Activated T-helper 17 cell treated with anti-CD3 and anti-CD28 coated beads, Interleukin-2, amount 50 U/mL, for 72 hours (primary cell): ENCODE measurements at regions not wholly inside any gene's neighbourhood (a gene's known extent, or its start where the extent isn't known, plus 50 kb on each side); places are given as distances from the start of the nearest gene placed in this dataset.
"Not testable (repeated sequence)": the region's sequence is repeated elsewhere in the genome, so short reads cannot be mapped to it uniquely, and the experiment has no call there.

Source experiments
- ATAC-seq: fragments of 150-1000 bp; cut with Tn5 transposase; replicated peaks from 2 replicates; pipeline ENCODE4 v1.10.0; 2021; ENCODE audit warnings: mild to moderate bottlenecking, moderate library complexity
- H3K27ac Mint-ChIP-seq: one replicate; pipeline ENCODE4 v1.8.0; 2022; ENCODE audit warnings: mixed read lengths
- H3K27me3 Mint-ChIP-seq: one replicate; pipeline ENCODE4 v1.8.0; 2022; ENCODE audit warnings: mixed read lengths
- H3K36me3 Mint-ChIP-seq: one replicate; pipeline ENCODE4 v1.8.0; 2022; ENCODE audit warnings: low read depth, mild to moderate bottlenecking, mixed read lengths
- H3K4me1 Mint-ChIP-seq: one replicate; pipeline ENCODE4 v1.8.0; 2022; ENCODE audit warnings: mixed read lengths
- H3K4me3 Mint-ChIP-seq: one replicate; pipeline ENCODE4 v1.8.0; 2022; ENCODE audit warnings: mild to moderate bottlenecking, mixed read lengths
- H3K9me3 Mint-ChIP-seq: one replicate; pipeline ENCODE4 v1.8.0; 2022; ENCODE audit warnings: mixed read lengths

DNA sequence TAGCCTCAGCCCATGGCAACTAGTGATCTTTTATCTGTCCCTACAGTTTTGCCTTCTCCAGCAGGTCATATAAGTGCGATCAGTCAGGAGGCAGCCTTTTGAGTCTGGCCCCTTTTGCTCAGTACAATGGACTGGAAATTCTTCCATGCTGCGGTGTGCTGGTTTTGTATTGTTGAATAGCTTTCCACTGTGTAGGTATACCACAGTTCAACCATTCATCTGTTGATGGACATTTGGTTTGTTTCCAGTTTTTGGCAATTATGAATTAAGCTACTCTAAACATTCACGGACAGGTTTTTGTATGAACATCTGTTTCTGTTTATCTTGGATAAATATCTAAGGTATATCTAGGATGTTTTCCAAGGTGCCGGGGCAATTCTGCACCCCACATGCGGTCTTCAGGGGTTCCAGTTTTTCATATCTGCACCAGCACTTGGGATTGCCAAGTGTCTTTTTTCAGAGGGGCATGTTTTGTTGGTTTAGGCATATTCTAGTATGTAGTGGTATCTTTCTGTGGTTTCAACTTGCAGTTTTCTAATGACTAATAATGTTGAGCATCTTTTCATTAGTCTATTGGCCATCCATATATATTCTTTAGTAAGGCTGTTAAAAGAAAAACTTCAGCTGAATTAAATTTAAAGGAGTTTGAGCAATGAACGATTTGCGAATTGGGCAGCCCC is 141.0 kb downstream of the TFAP2C start:
- Mint-ChIP-seq H3K9me3 (peaks cover under 1% of the 10 kb centered on the region), H3K27ac (no peak overlapping the region), H3K27me3 (no peaks in the 10 kb centered on the region), H3K36me3 (no peaks in the 10 kb centered on the region), H3K4me1 (no peaks in the 10 kb centered on the region), H3K4me3 (no peak overlapping the region)
- no peak for ATAC-seq

DNA sequence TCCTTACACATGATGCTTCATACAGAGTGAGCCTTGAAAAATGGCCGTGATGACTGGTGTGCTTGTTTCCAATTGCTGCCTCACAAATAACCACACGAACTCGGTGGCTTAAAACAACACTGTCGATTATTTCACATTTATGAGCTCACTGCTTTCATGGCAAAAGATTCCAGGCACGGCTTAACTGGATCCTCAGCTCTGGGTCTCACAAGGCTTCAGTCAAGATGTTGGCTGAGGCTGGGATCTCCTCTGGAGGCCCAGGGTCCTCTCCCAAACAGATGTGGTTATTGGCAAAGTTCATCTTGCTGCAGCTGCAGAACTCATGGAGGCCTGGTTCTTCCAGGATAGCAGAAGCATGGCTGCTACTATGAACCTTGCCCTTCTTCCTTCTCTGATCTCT is 144.6 kb downstream of the TFAP2C start:
- no peaks in the 10 kb centered on the region for H3K36me3 Mint-ChIP-seq
- no peak overlapping the region for H3K4me3 Mint-ChIP-seq
- H3K9me3 Mint-ChIP-seq: peaks cover 4% of the 10 kb centered on the region
- no peaks in the 10 kb centered on the region for H3K4me1 Mint-ChIP-seq
- no peak for ATAC-seq
- peaks cover 1% of the 10 kb centered on the region for H3K27me3 Mint-ChIP-seq
- no peak overlapping the region for H3K27ac Mint-ChIP-seq

DNA sequence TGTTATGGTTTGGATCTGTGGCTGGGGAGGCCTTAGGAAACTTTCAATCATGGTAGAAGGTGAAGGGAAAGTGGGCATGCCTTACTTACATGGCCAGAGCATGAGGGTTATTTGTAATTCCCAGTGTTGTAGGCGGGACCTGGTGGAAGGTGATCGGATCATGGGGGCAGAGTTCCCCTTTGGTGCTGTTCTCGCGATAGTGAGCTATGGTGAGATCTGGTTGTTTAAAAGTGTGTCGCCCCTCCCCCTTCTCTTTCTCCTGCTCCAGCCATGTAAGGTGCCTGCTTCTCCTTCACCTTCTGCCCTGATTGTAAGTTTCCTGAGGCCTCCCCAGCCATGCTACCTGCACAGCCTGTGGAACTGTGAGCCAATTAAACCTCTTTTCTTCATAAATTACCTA is 145.8 kb downstream of the TFAP2C start:
- peaks cover 4% of the 10 kb centered on the region for H3K27me3 Mint-ChIP-seq
- no peak for ATAC-seq
- peaks cover 4% of the 10 kb centered on the region for H3K9me3 Mint-ChIP-seq
- no peaks in the 10 kb centered on the region for H3K36me3 Mint-ChIP-seq
- H3K4me1 Mint-ChIP-seq: no peaks in the 10 kb centered on the region
- no peak overlapping the region for H3K27ac Mint-ChIP-seq
- H3K4me3 Mint-ChIP-seq: no peak overlapping the region

DNA sequence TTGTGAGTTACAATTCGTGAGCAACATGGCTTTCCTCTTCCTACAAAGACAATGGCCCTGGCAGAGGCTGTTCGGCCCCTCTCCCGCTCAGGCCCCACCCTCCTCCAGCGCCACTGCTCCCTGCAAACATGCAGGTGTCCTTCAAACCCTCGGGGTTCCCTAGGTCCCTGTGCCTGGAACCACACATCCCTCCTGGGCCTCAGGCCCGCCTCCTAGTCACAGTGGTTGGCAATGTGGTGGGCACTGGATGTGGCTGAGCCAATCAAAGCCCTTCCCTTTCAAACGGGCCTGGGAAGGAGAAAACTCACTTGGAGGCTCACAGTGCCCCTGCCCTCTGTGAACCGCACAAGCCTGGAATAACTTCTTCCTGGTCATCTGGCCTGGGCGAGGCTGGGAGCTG is 147.2 kb downstream of the TFAP2C start:
- Mint-ChIP-seq H3K4me1 (no peaks in the 10 kb centered on the region), H3K27ac (no peak overlapping the region), H3K27me3 (peaks cover 8% of the 10 kb centered on the region), H3K36me3 (no peaks in the 10 kb centered on the region), H3K9me3 (peaks cover 4% of the 10 kb centered on the region), H3K4me3 (no peak overlapping the region)
- no peak for ATAC-seq

DNA sequence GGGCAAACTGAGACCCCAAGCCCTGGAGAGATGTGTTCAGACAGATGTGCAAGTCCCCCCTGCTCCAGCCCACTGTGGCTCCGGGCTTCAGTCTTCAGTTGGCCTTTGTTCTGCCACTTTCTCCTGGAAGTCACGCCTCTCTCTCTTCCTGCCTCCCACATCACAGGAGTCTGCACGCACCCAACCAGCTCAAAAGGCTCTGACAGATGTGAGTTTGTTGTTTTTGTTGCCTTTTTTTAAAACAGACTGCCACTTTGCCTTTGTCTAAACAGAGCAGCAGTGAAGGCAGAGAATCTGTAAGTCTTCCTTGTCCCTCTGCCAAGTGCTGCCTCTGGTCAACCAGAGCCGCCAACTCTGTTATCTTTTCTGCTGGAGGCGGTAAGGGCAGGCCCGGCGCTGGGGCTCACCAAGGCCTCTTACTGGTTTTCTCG is 149.7 kb downstream of the TFAP2C start:
- H3K4me3 Mint-ChIP-seq: no peak overlapping the region
- H3K4me1 Mint-ChIP-seq: no peaks in the 10 kb centered on the region
- ATAC-seq: no peak
- no peak overlapping the region for H3K27ac Mint-ChIP-seq
- H3K9me3 Mint-ChIP-seq: peaks cover 4% of the 10 kb centered on the region
- no peaks in the 10 kb centered on the region for H3K36me3 Mint-ChIP-seq
- H3K27me3 Mint-ChIP-seq: peaks cover 8% of the 10 kb centered on the region

DNA sequence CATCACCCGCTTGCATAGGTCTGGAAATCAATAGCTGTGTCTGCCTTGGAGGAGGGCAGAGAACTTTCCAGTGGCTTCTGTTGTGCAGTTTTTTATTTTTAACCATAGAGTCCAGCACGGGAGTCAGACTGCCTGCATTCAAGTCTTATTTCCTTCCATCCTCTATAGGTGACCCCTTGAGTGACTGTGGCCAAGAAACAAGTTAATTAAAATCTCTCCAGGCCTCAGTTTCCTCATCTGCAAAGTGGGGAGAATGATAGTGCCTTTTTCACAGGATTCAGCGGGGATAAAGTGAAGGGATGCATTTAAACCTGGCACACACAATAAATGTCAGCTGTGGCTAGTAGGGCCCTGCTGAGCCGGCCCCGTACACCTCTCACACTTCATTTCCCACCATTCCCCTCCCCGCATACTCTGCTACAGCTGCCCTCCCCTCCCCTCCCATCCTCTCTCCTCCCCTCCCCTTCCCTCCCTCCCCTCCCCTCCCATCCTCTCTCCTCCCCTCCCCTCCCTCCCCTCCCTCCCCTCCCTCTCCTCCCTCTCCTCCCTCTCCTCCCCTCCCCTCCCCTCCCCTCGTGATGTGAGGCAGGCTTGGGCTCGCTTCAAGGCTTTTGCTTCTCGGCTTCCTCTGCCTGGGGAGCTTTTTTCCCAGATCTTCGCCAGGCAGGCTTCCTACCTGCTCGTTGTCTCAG is 150.5 kb downstream of the TFAP2C start:
- Mint-ChIP-seq H3K9me3 (peaks cover 4% of the 10 kb centered on the region), H3K27ac (no peak overlapping the region), H3K36me3 (no peaks in the 10 kb centered on the region), H3K27me3 (peaks cover 8% of the 10 kb centered on the region), H3K4me3 (no peak overlapping the region), H3K4me1 (no peaks in the 10 kb centered on the region)
- ATAC-seq: no peak

DNA sequence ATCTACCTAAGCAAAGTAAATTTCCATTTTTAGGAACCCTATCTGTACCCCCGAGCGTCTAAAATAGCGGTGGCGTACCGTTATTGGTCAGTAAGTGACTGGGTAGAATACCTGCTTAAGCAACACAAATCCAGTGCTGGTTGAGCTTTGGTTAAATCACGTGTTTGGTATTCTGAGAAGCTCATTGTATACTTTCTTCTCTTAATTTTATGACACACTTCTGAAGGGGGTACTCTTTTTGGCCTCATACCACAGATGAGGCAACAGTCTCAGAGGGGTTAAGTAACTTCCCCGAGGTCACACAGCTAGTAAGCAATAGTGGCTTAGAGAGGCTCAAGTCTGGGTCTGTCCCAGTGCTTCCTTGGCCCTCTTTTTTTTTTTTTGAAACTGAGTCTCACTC is 151.2 kb downstream of the TFAP2C start:
- Mint-ChIP-seq H3K27me3 (peaks cover 8% of the 10 kb centered on the region), H3K9me3 (peaks cover 1% of the 10 kb centered on the region), H3K36me3 (no peaks in the 10 kb centered on the region), H3K4me1 (no peaks in the 10 kb centered on the region), H3K4me3 (no peak overlapping the region), H3K27ac (no peak overlapping the region)
- no peak for ATAC-seq

DNA sequence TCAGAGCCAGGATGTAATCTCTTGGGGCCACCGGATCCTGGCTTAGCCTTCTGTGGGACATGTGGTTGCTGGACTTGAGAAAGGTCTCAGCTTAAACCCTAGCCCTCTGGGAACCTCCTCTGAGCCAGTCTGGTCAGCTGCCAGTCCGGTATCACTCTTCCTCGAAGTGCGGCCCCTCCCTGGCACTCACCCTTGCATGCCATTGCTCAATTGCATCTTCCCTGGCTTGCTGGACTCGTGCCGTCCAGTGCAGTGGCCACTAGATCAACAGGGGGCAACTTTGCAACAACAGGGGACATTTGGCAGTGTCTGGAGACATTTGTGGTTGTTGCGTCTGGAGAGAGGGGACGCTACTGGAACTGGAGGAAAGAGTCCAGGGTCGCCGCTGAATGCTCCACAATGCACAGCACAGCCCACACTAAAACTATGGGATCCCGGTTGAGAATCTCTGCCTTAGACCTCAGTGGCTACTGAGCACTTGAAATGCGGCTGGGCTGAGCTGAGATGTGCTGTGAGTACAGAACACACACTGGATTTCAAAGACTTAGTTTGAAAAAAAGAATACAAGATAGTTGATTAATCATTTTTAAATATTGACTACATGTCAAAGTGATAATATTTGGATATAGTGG is 152.1 kb downstream of the TFAP2C start:
- no peaks in the 10 kb centered on the region for H3K9me3 Mint-ChIP-seq
- no peaks in the 10 kb centered on the region for H3K4me1 Mint-ChIP-seq
- ATAC-seq: no peak
- no peaks in the 10 kb centered on the region for H3K36me3 Mint-ChIP-seq
- no peak overlapping the region for H3K4me3 Mint-ChIP-seq
- H3K27ac Mint-ChIP-seq: no peak overlapping the region
- H3K27me3 Mint-ChIP-seq: peaks cover 8% of the 10 kb centered on the region

DNA sequence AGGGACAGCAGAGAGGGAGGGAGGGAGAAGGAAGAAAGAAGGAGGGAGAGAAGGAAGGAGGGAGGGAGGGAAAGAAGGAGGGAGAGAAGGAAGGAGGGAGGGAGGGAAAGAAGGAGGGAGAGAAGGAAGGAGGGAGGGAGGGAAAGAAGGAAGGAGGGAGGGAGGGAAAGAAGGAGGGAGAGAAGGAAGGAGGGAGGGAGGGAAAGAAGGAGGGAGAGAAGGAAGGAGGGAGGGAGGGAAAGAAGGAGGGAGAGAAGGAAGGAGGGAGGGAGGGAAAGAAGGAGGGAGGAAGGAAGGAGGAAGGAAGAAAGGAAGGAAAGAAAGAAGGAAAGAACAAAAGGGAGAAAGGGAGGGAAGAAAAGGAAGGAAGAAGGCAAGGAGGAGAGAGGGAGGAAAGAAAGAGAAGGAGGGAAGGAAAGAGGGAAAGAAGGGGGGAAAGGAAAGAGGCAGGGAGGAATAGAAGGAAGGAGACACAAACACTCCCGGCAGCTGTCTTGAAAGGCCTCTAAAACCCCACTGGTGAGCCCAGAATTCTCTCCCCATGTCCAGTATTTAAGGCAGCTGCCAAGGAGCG is 153.0 kb downstream of the TFAP2C start:
- H3K27ac Mint-ChIP-seq, H3K4me1 Mint-ChIP-seq, H3K27me3 Mint-ChIP-seq, ATAC-seq, H3K4me3 Mint-ChIP-seq, H3K9me3 Mint-ChIP-seq, H3K36me3 Mint-ChIP-seq: not testable (repeated sequence)

DNA sequence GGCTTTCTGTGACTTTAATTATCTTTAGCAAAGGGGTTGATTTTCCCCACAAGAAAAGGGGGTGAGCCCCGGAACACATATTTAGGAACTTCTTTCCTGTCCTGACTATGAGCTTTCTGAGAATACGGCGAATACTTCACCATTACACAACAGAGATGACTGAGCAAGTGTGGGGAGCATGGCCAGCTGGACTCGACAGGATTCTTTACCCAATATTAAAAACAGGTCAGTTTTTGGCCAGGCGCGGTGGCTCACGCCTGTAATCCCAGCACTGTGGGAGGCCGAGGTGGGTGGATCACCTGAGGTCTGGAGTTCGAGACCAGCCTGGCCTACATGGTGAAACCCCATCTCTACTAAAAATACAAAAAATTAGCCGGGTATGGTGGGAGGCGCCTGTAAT is 153.7 kb downstream of the TFAP2C start:
- not testable (repeated sequence) for H3K4me1 Mint-ChIP-seq, H3K27ac Mint-ChIP-seq, H3K27me3 Mint-ChIP-seq, H3K4me3 Mint-ChIP-seq, ATAC-seq, H3K36me3 Mint-ChIP-seq, H3K9me3 Mint-ChIP-seq

DNA sequence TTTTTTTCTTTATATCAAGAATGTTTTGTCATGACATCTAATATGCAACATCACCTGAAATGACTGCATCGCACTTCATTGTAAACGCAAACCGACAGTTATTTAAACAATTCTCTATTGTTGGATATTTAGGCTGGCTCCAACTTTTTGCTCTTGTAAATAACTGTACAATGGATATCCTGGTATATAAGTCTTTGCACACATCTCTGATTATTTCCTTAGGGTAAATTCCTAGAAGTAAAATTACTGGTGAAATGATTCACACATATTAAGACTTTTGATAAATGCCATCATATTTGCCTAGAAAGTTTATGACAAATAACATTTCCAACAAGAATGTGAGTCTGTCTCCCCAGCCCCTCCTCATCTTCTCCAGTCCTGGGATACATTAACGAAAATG is 154.7 kb downstream of the TFAP2C start:
- H3K27me3 Mint-ChIP-seq: peaks cover 6% of the 10 kb centered on the region
- no peaks in the 10 kb centered on the region for H3K36me3 Mint-ChIP-seq
- H3K4me1 Mint-ChIP-seq: no peaks in the 10 kb centered on the region
- no peak for ATAC-seq
- no peaks in the 10 kb centered on the region for H3K9me3 Mint-ChIP-seq
- no peak overlapping the region for H3K4me3 Mint-ChIP-seq
- H3K27ac Mint-ChIP-seq: no peak overlapping the region

DNA sequence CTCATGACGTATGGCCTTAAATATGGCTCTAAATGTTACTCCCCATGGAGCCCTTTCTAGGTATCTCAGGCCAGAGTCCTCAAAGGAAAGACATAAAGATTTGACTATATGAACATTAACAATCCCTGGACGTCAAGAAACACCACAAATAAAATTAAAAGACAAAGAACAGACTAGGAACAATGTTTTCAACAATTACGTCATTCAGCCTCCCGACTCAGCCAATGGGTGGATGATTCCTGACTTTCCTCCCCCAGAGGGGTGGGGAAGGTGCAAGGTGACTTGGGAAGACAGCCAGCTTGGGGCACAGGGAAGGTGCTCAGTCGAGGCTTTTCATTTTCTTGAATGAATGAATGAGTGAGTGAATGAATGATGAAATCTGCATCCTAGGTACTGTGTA is 157.4 kb downstream of the TFAP2C start:
- no peak overlapping the region for H3K4me3 Mint-ChIP-seq
- no peaks in the 10 kb centered on the region for H3K27me3 Mint-ChIP-seq
- no peaks in the 10 kb centered on the region for H3K36me3 Mint-ChIP-seq
- no peaks in the 10 kb centered on the region for H3K4me1 Mint-ChIP-seq
- ATAC-seq: no peak
- H3K9me3 Mint-ChIP-seq: no peaks in the 10 kb centered on the region
- no peak overlapping the region for H3K27ac Mint-ChIP-seq

DNA sequence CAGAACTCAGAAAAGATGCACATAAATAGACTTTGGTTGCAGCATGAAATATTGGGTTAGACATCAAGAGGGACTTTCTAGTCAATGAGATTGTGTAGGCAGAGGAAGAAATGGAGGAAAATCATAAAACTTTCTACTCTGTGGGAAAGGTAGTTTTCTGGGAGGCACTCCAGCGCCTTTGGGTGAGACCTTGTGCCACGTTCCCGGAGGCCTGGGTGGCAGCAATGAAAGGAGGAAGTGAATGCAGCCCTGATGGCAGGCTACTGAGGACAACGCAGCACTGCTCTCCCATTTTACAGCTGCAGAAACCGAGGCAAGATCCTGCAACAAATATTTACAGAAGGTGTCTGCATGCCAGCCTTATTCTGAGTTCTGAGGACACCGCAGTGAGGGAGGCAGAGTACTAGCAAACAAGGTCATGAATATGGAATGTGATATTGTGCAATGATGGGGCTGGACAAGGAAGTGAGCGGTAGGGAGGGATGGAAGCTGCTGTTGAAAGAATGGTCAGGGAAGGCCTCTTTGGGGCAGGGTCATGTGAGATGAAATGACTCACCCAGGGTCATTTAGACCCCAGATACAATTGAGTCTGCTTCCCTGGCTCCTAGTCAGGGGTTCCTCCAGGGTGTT is 159.1 kb downstream of the TFAP2C start:
- H3K4me1 Mint-ChIP-seq: no peaks in the 10 kb centered on the region
- H3K9me3 Mint-ChIP-seq: no peaks in the 10 kb centered on the region
- ATAC-seq: no peak
- no peaks in the 10 kb centered on the region for H3K36me3 Mint-ChIP-seq
- no peak overlapping the region for H3K4me3 Mint-ChIP-seq
- H3K27me3 Mint-ChIP-seq: no peaks in the 10 kb centered on the region
- H3K27ac Mint-ChIP-seq: no peak overlapping the region

DNA sequence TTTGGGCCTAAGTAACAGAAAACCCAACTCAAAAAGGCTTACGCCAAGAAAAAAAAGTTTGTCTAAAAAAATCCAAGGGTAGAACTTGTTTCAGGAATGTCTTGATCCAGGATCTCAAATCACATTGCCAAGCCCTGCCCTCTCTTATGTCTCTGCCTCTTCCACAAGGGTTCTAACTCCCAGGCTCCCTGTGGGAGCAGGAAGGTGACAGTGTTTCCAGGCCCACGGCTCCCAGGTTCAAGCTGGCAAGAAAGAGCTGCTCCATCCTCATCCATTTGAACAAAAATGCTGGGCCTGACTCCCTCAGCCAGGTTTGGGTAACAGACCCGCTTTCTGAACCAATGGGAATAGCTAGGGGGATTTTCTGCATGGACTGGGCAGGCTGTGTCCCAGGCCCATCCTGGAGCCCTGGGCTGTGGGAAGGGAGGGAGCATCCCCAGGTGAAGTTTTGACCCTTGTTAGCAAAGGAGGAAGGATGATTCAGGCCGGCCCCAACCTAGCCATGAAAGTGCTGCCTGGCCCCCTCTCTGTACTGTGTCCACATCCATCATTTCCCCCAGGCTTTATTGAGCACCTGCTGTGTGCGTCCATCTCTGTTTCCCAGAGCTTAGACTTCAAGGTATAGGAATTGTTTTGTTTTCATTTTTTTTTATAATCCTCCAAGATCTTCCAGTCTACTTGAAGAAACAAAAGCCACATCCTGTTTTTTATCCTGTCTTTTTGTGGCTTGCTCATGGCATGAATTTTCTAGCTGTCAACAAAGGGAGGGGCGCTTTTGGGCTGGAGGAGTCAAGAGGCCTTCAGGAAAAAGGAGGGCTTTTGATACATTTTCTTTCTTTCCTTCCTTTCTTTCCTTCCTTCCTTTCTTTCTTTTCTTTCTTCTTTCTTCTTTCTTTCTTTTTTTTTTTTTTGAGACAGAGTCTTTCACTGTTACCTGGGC is 159.8 kb downstream of the TFAP2C start:
- Mint-ChIP-seq H3K27me3 (no peaks in the 10 kb centered on the region), H3K27ac (no peak overlapping the region), H3K4me3 (no peak overlapping the region), H3K4me1 (no peaks in the 10 kb centered on the region), H3K36me3 (no peaks in the 10 kb centered on the region), H3K9me3 (no peaks in the 10 kb centered on the region)
- no peak for ATAC-seq
